GM10248 (cell line): ENCODE measurements at regions not wholly inside any gene's neighbourhood (a gene's known extent, or its start where the extent isn't known, plus 50 kb on each side); places are given as distances from the start of the nearest gene placed in this dataset.

Experiments used
- CTCF ChIA-PET: fragments of 300-600 bp; sonication (Branson Sonifier 250); formaldehyde crosslinking; extraction: SDS; loops from one replicate; lab custom pipeline; 2021; ENCODE audit warnings: antibody characterized with exemption; lab: Yijun Ruan, JAX
- POLR2A ChIA-PET: fragments of 350-650 bp; sonication (Branson Sonifier 250); formaldehyde crosslinking; extraction: SDS; loops from one replicate; lab custom pipeline; 2020; ENCODE audit warnings: antibody characterized with exemption; lab: Yijun Ruan, JAX
- DNase-seq: peaks from one replicate; pipeline ENCODE4 v3.0.0; 2012; ENCODE audit errors: extremely low spot score
- CTCF ChIP-seq: IDR thresholded peaks from 2 replicates; pipeline ENCODE4 v1.5.1; 2012; ENCODE audit warnings: mild to moderate bottlenecking, low read depth; ENCODE audit errors: extremely low read depth, missing control alignments, control extremely low read depth

GRCh38 chr2:101560780-101561315 is 85.9 kb upstream of the RFX8 start:
- POLR2A ChIA-PET = no interaction called here
- no peak for TF ChIP-seq CTCF
- CTCF ChIA-PET = no interaction called here
- no peak for DNase-seq

DNA sequence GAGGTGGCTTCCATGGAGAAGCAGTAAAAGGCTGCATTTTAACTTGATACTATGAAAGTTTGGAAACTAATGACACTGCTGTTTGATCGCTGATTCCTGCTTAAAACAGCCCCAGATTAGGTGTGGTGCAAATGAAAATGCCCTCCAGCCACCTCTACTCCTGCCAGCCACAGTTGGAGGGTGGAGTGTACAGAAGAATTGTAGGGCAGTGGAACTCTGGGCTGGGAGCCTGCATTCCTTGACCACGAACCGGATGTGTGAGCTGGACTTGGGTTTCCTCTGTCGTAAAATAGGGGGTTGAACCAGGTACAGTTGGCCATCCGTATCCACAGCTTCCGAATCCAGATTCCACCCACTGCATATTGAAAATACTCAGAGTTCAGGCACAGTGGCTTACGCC is 84.6 kb upstream of the RFX8 start:
- ChIA-PET POLR2A (no interaction called here), CTCF (no interaction called here)
- DNase-seq = no peak
- TF ChIP-seq CTCF = no peak

DNA sequence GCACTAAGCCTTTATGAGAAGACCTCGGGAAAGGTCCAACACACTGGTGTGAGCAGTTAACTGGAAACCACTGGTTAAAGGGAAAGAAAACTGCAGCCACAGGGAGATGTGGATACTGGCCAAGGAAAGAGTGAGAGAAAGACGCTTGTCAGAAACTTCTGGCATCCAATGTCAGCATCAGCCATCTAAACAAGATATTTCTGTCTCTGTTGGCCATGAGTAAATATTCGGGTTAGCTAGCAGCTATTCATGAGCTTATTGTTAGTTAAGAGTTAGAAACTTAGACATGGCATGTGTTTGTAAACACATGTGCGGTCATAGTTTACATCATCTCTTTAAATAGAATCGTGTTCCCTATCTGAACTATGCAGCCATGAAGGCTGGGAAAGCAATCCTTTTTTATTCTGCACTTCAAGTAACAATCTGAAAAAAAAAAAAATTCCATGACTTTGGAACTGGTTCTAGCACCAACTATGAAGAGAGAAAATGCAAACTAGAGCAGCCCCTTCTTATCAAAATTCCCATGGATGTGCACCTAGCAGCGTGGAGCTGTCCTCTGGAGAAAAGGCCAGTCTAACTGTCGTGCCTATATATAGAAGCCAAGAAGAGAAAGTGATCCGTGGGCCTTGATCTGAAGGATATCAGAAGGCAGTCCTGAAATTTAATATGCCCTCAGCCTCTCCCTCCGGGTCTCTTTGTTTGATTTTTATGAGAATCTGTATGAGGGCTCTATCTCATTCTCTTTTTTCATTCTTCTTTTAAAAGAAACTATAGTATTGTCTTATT is 84.0 kb upstream of the RFX8 start:
- ChIA-PET CTCF (no interaction called here), POLR2A (no interaction called here)
- TF ChIP-seq CTCF = no peak
- no peak for DNase-seq

GRCh38 chr2:101556033-101556459 is 81.1 kb upstream of the RFX8 start:
- ChIA-PET CTCF (no interaction called here), POLR2A (no interaction called here)
- DNase-seq = no peak
- no peak for TF ChIP-seq CTCF

DNA sequence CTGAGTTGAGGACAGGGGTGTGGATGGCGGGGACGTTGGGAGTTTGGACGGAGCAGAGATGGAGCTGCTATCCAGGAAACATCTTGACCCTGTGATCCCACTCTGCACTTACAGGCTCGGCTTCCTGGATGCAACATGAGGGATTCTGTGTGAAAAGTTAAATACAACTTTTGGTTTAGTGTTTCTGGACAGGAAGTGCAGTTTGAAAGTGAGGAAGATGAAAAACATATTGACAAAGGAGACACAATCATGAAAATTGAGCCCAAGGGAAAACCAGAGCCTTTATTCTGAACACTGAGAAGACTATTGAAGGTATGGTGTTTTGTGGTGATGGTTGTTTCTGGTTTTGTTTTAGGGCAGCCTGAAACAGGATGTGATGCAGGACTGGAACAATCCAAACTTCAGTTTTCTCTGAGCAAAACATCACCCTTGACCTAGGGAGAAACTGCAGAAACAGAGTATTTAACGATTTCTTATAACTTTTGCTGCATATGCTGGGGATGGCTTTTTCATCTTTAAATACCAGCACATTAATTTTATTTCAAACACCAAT is 76.5 kb upstream of the RFX8 start:
- POLR2A ChIA-PET = no interaction called here
- CTCF ChIA-PET = no interaction called here
- no peak for TF ChIP-seq CTCF
- no peak for DNase-seq

DNA sequence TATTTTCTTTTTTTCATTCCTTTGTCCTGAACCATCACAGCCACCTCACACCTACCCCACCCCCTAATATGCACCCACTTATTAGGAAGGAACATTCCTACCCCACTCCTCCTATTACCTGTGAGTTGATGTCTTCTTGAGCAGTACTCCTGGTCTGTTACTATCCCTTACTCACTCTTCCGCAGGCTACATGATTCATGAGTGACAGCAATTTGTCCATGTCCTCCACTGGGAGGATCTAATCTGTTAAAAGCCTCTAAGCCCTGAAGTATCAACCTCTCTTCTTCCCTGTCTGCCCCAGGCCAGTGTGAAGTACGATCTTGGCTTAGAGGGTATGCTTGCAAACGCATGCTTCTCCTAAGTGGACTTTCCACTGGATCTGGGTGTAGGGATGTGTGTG is 75.6 kb upstream of the RFX8 start:
- no peak for DNase-seq
- ChIA-PET CTCF (no interaction called here), POLR2A (no interaction called here)
- TF ChIP-seq CTCF = no peak
